ENCODE measurements at regions not wholly inside any gene's neighbourhood (a gene's known extent, or its start where the extent isn't known, plus 50 kb on each side); places are given as distances from the start of the nearest gene placed in this dataset.

DNA sequence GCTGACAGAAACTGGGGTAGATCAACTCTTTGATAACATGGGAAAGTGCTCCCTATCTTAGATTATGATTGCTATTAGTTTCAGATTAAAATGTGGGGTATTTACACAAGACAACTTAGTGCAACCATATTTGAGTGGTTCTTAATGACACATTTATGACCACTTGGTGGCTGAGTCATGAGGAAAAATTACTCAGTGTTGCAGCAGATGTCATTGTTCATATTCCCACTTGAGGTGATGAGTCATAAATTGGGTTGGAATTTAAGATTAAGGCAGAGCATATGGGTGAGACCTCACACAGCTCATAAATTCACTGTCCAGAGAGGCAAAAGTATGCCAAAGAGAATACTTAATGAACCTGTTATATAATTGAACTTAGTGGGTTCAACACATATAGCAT, 408.3 kb downstream of the DMRT2 start:
- TF ChIP-seq, protein P1, sequence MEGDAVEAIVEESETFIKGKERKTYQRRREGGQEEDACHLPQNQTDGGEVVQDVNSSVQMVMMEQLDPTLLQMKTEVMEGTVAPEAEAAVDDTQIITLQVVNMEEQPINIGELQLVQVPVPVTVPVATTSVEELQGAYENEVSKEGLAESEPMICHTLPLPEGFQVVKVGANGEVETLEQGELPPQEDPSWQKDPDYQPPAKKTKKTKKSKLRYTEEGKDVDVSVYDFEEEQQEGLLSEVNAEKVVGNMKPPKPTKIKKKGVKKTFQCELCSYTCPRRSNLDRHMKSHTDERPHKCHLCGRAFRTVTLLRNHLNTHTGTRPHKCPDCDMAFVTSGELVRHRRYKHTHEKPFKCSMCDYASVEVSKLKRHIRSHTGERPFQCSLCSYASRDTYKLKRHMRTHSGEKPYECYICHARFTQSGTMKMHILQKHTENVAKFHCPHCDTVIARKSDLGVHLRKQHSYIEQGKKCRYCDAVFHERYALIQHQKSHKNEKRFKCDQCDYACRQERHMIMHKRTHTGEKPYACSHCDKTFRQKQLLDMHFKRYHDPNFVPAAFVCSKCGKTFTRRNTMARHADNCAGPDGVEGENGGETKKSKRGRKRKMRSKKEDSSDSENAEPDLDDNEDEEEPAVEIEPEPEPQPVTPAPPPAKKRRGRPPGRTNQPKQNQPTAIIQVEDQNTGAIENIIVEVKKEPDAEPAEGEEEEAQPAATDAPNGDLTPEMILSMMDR (IDR thresholded peaks at IDR 0.05), result no peak
- H3K27me3 ChIP-seq (ENCODE audit: control insufficient read depth in 2 of 2, insufficient read depth in 2 of 2, low read length in 2 of 2), result no peaks in the 10 kb centered on the region
- Mint-ChIP-seq H3K4me3 (no peak overlapping the region), H3K36me3 (no peaks in the 10 kb centered on the region), H3K4me1 (no peaks in the 10 kb centered on the region), H3K27me3 (ENCODE audit: low read depth in 3 of 3) (peaks cover 0 to 3% (median 2%) of the 10 kb centered on the region in 3 donors), H3K9me3 (no peaks in the 10 kb centered on the region), H3K27ac (no peak overlapping the region)
- DNase-seq, result no peak
- no peak overlapping the region for H3K4me2 ChIP-seq (replicated peaks; ENCODE audit: extremely low read depth, low read length, poor library complexity, severe bottlenecking)
- no peak overlapping the region for H3K9ac ChIP-seq (ENCODE audit: insufficient read depth, low read length, poor library complexity, severe bottlenecking)
- no peaks in the 10 kb centered on the region for H3K79me2 ChIP-seq (ENCODE audit: insufficient read depth, low read length)
- no peaks in the 10 kb centered on the region for H3K36me3 ChIP-seq (replicated peaks in 1 of 2; ENCODE audit: control insufficient read depth in 1 of 2, insufficient read depth in 2 of 2, low read length in 2 of 2)
- no peaks in the 10 kb centered on the region for H4K20me1 ChIP-seq (ENCODE audit: insufficient read depth, low read length)
- no peak overlapping the region for H2AFZ ChIP-seq (ENCODE audit: insufficient read depth, low read depth, low read length, poor library complexity, severe bottlenecking)
- no peak overlapping the region for H3K4me3 ChIP-seq (replicated peaks in 1 of 3; ENCODE audit: low read depth in 2 of 3, low read length in 3 of 3)
- intact Hi-C loops (cut with micrococcal nuclease), result no loop called here
- no peaks in the 10 kb centered on the region for H3K4me1 ChIP-seq (ENCODE audit: control insufficient read depth in 1 of 2, insufficient read depth in 2 of 2, low read length in 2 of 2)
- no peak overlapping the region for H3K27ac ChIP-seq (ENCODE audit: low read depth in 1 of 2, low read length in 2 of 2)
- H3K9me3 ChIP-seq (replicated peaks in 1 of 2; ENCODE audit: control insufficient read depth in 1 of 2, insufficient read depth in 1 of 2, low read length in 2 of 2), result no peaks in the 10 kb centered on the region

GRCh38 chr9:1460143-1460769, 410.1 kb downstream of the DMRT2 start:
- Histone ChIP-seq H3K27me3 (ENCODE audit: control insufficient read depth in 2 of 2, insufficient read depth in 2 of 2, low read length in 2 of 2) (no peaks in the 10 kb centered on the region), H3K4me1 (ENCODE audit: control insufficient read depth in 1 of 2, insufficient read depth in 2 of 2, low read length in 2 of 2) (no peaks in the 10 kb centered on the region), H4K20me1 (ENCODE audit: insufficient read depth, low read length) (no peaks in the 10 kb centered on the region), H3K36me3 (replicated peaks in 1 of 2; ENCODE audit: control insufficient read depth in 1 of 2, insufficient read depth in 2 of 2, low read length in 2 of 2) (no peaks in the 10 kb centered on the region), H3K27ac (ENCODE audit: low read depth in 1 of 2, low read length in 2 of 2) (no peak overlapping the region), H3K4me2 (replicated peaks; ENCODE audit: extremely low read depth, low read length, poor library complexity, severe bottlenecking) (no peak overlapping the region), H3K4me3 (replicated peaks in 1 of 3; ENCODE audit: low read depth in 2 of 3, low read length in 3 of 3) (no peak overlapping the region), H2AFZ (ENCODE audit: insufficient read depth, low read depth, low read length, poor library complexity, severe bottlenecking) (no peak overlapping the region), H3K9ac (ENCODE audit: insufficient read depth, low read length, poor library complexity, severe bottlenecking) (no peak overlapping the region), H3K79me2 (ENCODE audit: insufficient read depth, low read length) (no peaks in the 10 kb centered on the region), H3K9me3 (replicated peaks in 1 of 2; ENCODE audit: control insufficient read depth in 1 of 2, insufficient read depth in 1 of 2, low read length in 2 of 2) (no peaks in the 10 kb centered on the region)
- DNase-seq, result no peak
- no peak overlapping the region for H3K4me3 Mint-ChIP-seq
- H3K36me3 Mint-ChIP-seq, result no peaks in the 10 kb centered on the region
- TF ChIP-seq, protein P1 (IDR thresholded peaks at IDR 0.05), result peak; percentile 23
- intact Hi-C loops (cut with micrococcal nuclease), result no loop called here
- peak overlapping the region in 1 of 7 donors; percentile 18 for H3K27ac Mint-ChIP-seq
- 92% methylated on average over 3 of the region's 7 CpGs for WGBS (ENCODE audit: insufficient coverage)
- no peaks in the 10 kb centered on the region for H3K9me3 Mint-ChIP-seq
- H3K27me3 Mint-ChIP-seq (ENCODE audit: low read depth in 3 of 3), result peaks cover 0 to 3% (median 2%) of the 10 kb centered on the region in 3 donors
- no peaks in the 10 kb centered on the region for H3K4me1 Mint-ChIP-seq

Measured in CD14-positive monocyte (primary cell).